ENCODE measurements at regions not wholly inside any gene's neighbourhood (a gene's known extent, or its start where the extent isn't known, plus 50 kb on each side); places are given as distances from the start of the nearest gene placed in this dataset.

DNA sequence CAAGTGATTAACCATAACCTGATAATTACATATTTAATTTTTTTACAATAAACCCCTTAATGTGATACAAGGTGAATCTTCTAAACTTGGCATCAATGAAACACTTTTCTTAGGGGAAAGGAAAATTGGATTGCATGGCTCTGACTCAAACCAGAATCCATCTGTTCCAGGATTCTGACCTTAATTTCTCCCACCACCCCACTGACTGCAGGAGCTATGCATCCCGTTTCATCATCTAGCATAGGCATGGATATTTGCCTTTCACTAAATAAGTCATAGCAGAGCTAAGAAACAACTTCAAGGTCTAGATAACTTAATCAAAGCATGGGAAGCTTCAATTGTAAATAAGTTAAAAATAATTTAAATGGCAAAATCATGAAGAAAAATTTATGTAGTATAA is 156.3 kb downstream of the BTC start:
- Histone ChIP-seq H3K4me1 (ENCODE audit: control insufficient read depth, insufficient read depth, low read length) (peaks cover 5% of the 10 kb centered on the region), H3K36me3 (ENCODE audit: control insufficient read depth, insufficient read depth, low read length) (no peaks in the 10 kb centered on the region), H3K9ac (ENCODE audit: low read length) (no peak overlapping the region), H3K27ac (ENCODE audit: low read depth, low read length) (no peak overlapping the region), H3K4me3 (ENCODE audit: low read length) (no peak overlapping the region), H3K27me3 (ENCODE audit: control insufficient read depth, insufficient read depth, low read length) (no peaks in the 10 kb centered on the region)

DNA sequence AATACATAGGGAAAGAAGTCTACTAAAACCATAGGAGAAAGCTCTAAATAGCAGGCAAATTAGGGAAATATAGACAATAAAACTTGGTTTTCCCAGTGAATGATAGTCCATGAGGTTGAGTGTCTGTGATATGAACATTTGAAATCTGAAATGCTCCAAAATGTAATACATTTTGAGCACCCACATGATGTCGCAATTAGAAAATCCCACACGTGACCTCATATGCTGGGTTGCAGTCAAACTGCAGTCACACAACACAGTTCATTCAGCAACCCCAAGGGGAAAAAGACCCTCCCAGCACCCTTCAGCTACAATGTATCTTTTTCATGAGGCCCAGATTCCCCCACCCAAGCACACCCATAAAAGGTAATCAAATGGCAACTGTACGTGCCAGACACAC is 155.6 kb downstream of the BTC start:
- no peaks in the 10 kb centered on the region for H3K27me3 ChIP-seq (ENCODE audit: control insufficient read depth, insufficient read depth, low read length)
- no peak overlapping the region for H3K4me3 ChIP-seq (ENCODE audit: low read length)
- peaks cover 5% of the 10 kb centered on the region for H3K4me1 ChIP-seq (ENCODE audit: control insufficient read depth, insufficient read depth, low read length)
- H3K9ac ChIP-seq (ENCODE audit: low read length) = no peak overlapping the region
- no peaks in the 10 kb centered on the region for H3K36me3 ChIP-seq (ENCODE audit: control insufficient read depth, insufficient read depth, low read length)
- no peak overlapping the region for H3K27ac ChIP-seq (ENCODE audit: low read depth, low read length)

DNA sequence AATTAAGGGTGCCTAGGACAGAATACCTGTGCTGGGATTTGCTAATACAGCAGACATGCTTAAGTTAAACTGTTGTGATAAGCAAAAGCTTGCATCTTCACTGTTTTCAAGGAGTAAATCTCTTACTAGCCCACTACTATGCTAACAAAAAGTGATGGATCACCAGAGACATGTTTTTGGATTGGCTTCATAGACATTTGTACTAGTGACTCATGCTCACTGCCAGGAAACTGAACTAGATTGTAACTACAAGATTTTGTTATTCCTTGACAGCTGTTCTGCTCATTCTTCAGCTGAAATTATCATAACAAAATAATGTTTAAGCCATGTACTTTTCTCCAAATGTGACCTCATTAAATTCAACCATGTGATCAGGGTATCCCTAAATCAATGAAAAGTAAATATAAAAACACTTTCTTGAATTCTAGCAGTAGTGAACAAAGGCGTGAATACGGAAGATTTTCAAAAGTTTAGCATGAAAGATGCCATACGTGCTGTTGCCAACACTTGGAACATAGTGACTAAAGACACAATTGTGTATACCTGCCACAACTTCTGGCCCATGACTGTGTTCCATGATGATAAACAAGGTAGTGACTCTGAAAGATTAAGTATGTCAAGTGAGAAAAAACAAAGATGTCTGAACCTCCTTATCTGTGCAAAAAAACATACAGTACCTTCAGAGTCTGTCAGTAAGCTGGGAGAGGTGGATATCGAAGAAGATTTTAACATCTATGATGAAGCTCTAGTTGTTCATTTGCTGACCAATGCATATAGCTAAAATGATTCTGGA is 154.0 kb downstream of the BTC start:
- Histone ChIP-seq H3K4me1 (ENCODE audit: control insufficient read depth, insufficient read depth, low read length) (peaks cover 5% of the 10 kb centered on the region), H3K36me3 (ENCODE audit: control insufficient read depth, insufficient read depth, low read length) (no peaks in the 10 kb centered on the region), H3K27me3 (ENCODE audit: control insufficient read depth, insufficient read depth, low read length) (no peaks in the 10 kb centered on the region), H3K4me3 (ENCODE audit: low read length) (no peak overlapping the region), H3K9ac (ENCODE audit: low read length) (no peak overlapping the region), H3K27ac (ENCODE audit: low read depth, low read length) (no peak overlapping the region)

DNA sequence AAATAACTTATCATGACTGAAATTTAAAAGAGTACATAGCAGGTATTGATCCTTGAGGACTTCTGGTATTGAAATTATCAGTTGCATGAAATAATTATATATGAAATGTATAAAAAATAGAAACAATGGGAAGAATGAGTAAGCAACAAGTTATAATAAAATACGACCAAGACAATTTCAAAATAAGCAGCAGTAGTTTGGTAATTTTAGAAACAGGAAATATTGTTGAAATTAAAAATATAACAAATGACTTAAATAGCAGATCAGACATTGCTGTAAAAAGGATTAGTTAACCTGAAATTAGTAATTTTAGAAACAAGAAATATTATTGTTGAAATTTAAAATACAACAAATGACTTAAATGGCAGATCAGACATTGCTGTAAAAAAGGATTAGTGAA is 152.3 kb downstream of the BTC start:
- Histone ChIP-seq H3K36me3 (ENCODE audit: control insufficient read depth, insufficient read depth, low read length) (no peaks in the 10 kb centered on the region), H3K27me3 (ENCODE audit: control insufficient read depth, insufficient read depth, low read length) (no peaks in the 10 kb centered on the region), H3K27ac (ENCODE audit: low read depth, low read length) (no peak overlapping the region), H3K4me3 (ENCODE audit: low read length) (no peak overlapping the region), H3K4me1 (ENCODE audit: control insufficient read depth, insufficient read depth, low read length) (peaks cover 5% of the 10 kb centered on the region), H3K9ac (ENCODE audit: low read length) (no peak overlapping the region)

DNA sequence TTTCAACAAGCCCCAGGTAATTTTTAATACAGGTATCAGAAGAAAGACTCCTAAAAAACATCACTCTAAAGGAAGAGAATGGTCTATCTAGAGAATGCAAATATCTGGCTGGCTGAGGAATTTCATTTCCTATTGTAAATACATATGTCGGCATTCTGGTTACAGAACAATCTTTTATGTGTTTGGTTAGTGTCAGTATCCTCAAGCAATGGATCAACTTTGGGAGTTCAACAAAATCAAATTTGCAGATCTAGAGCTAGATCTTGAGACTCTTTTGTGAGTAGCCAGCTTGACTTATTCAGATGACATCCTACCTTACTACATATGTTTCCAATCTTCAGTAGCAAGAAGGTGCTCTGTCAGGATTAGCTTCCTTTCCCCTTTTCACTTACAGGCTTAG is 145.1 kb downstream of the BTC start:
- Histone ChIP-seq H3K4me1 (ENCODE audit: control insufficient read depth, insufficient read depth, low read length) (no peaks in the 10 kb centered on the region), H3K36me3 (ENCODE audit: control insufficient read depth, insufficient read depth, low read length) (no peaks in the 10 kb centered on the region)

DNA sequence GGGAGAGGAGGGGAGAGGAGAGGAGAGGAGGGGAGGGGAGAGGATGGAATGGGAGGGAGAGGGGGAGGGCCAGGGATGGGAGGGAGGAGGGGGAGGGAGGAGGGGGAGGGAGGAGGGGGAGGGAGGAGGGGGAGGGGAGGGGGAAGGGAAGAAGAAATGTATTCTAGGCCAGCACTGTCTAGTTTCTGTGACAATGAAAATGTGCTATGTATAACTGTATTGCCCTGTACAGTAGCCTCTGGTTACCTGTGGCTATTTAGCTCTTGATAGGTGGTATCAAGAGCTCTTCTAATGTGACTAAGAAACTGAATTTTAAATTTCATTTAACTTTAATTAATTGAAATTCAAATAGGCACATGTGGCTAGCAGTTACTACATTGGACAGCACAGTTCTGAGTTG is 143.1 kb downstream of the BTC start:
- H3K4me1 ChIP-seq (ENCODE audit: control insufficient read depth, insufficient read depth, low read length) = no peaks in the 10 kb centered on the region
- H3K27me3 ChIP-seq (ENCODE audit: control insufficient read depth, insufficient read depth, low read length) = no peaks in the 10 kb centered on the region
- H3K9ac ChIP-seq (ENCODE audit: low read length) = no peak overlapping the region
- H3K27ac ChIP-seq (ENCODE audit: low read depth, low read length) = no peak overlapping the region
- no peak overlapping the region for H3K4me3 ChIP-seq (ENCODE audit: low read length)
- no peaks in the 10 kb centered on the region for H3K36me3 ChIP-seq (ENCODE audit: control insufficient read depth, insufficient read depth, low read length)

More for the DNA sequence above, 145.1 kb downstream of the BTC start:
- no peak overlapping the region for H3K9ac ChIP-seq (ENCODE audit: low read length)
- H3K4me3 ChIP-seq (ENCODE audit: low read length) = no peak overlapping the region
- no peak overlapping the region for H3K27ac ChIP-seq (ENCODE audit: low read depth, low read length)
- H3K27me3 ChIP-seq (ENCODE audit: control insufficient read depth, insufficient read depth, low read length) = no peaks in the 10 kb centered on the region

DNA sequence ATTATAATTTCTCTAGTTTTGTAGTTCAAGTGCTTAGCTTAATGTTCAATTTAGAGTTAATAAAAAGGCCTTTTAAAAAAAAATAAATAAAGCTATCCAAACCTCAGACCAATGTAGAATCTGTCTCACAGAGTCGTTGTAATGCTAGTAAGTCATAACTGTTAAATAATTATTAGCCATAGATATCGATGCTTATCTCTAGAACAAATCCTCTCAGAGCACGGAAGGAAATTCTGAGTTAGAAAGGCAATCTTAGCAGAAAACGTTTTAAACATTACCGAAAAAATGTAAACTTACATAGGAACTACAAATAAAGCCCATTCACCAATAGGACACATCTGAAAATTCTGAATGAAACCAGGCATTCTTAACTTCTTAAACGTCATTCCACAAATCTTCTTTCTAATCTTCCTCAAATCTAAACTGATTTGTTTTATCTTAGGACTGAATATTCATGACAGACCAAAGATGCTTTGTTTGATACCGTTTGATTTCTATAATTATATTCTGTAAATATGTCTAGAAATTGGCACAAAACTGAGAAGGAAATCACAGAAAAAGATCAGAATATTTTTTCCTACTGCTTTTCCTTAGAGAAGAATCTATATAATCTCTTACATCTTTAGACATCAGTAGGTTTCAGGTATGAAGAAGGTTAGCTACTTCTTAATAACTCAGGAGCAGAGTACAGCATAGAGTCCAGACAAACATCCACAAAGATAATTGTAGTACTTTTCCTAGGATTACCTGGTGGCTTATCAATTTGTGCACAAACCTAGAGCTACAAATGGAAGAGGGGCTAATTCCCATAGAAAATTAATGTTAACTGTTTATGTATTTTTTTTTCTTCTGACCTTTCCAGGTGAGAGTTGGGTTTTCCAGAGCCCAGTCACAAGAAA is 140.7 kb downstream of the BTC start:
- Histone ChIP-seq H3K4me1 (ENCODE audit: control insufficient read depth, insufficient read depth, low read length) (no peaks in the 10 kb centered on the region), H3K27ac (ENCODE audit: low read depth, low read length) (no peak overlapping the region), H3K9ac (ENCODE audit: low read length) (no peak overlapping the region), H3K27me3 (ENCODE audit: control insufficient read depth, insufficient read depth, low read length) (no peaks in the 10 kb centered on the region), H3K4me3 (ENCODE audit: low read length) (no peak overlapping the region), H3K36me3 (ENCODE audit: control insufficient read depth, insufficient read depth, low read length) (no peaks in the 10 kb centered on the region)

DNA sequence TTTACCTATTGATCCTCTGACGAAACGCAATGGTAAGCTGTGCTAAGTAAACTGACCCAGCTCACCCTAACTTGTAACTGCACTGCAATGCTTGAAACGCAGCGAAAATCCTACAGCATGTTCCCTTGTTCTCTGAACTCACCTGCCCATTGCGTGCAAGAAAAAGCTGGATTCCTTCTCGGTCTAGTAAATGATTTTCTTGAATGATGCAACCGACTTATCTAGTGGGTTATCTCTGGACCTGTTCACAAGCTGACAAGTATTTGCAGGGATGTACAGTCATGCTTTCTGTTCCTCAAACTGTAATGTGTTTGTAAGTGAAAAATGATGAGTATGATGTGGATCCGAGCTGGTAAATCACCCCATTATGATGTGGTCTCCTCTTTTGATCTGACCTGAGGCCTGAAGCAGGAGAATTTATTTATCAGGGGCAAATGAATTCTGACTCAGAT is 140.1 kb downstream of the BTC start:
- no peaks in the 10 kb centered on the region for H3K27me3 ChIP-seq (ENCODE audit: control insufficient read depth, insufficient read depth, low read length)
- H3K27ac ChIP-seq (ENCODE audit: low read depth, low read length) = no peak overlapping the region
- H3K36me3 ChIP-seq (ENCODE audit: control insufficient read depth, insufficient read depth, low read length) = no peaks in the 10 kb centered on the region
- H3K4me1 ChIP-seq (ENCODE audit: control insufficient read depth, insufficient read depth, low read length) = no peaks in the 10 kb centered on the region
- H3K9ac ChIP-seq (ENCODE audit: low read length) = no peak overlapping the region
- no peak overlapping the region for H3K4me3 ChIP-seq (ENCODE audit: low read length)

DNA sequence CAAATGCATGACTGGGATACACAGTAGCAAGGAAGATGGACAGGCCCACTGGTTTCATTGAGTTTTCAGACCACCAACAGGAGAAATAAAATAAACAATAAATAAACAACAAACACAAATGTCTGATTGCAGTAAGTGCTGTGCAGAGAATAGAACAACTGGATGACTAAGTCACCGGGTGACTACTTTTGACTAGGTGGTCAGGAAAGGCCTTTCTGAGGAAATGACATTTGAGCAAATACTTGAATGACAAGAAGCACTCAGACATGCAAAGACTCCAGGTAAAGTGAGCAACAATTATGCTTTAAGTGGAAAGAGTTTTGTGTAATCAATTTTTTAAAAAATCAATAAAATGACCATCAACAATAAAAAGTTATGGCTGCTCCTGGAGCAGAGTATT is 137.7 kb downstream of the BTC start:
- H3K27me3 ChIP-seq (ENCODE audit: control insufficient read depth, insufficient read depth, low read length) = no peaks in the 10 kb centered on the region
- H3K9ac ChIP-seq (ENCODE audit: low read length) = no peak overlapping the region

DNA sequence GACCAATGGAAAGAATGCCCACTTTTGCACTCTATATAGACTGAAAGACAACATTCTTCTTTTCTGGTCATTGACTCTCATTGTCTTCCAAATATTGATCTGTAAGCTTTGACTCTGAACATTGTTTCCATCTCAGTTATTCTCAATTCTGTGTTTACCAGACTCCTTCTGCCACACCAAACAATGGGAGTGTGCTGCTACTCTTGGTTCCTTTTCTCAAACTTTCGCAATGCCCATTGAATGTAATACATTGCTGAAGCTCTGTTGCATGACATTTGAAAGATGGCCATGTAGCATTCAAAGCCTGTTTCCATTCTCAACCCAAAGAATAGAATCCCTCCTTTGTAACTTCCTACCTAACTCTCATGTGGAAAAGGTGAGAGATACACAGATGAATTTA is 136.2 kb downstream of the BTC start:
- no peak overlapping the region for H3K4me3 ChIP-seq (ENCODE audit: low read length)
- no peak overlapping the region for H3K9ac ChIP-seq (ENCODE audit: low read length)
- H3K4me1 ChIP-seq (ENCODE audit: control insufficient read depth, insufficient read depth, low read length) = no peaks in the 10 kb centered on the region
- no peaks in the 10 kb centered on the region for H3K36me3 ChIP-seq (ENCODE audit: control insufficient read depth, insufficient read depth, low read length)
- no peaks in the 10 kb centered on the region for H3K27me3 ChIP-seq (ENCODE audit: control insufficient read depth, insufficient read depth, low read length)
- no peak overlapping the region for H3K27ac ChIP-seq (ENCODE audit: low read depth, low read length)

More for the DNA sequence above, 137.7 kb downstream of the BTC start:
- Histone ChIP-seq H3K36me3 (ENCODE audit: control insufficient read depth, insufficient read depth, low read length) (no peaks in the 10 kb centered on the region), H3K27ac (ENCODE audit: low read depth, low read length) (no peak overlapping the region), H3K4me3 (ENCODE audit: low read length) (no peak overlapping the region), H3K4me1 (ENCODE audit: control insufficient read depth, insufficient read depth, low read length) (no peaks in the 10 kb centered on the region)

DNA sequence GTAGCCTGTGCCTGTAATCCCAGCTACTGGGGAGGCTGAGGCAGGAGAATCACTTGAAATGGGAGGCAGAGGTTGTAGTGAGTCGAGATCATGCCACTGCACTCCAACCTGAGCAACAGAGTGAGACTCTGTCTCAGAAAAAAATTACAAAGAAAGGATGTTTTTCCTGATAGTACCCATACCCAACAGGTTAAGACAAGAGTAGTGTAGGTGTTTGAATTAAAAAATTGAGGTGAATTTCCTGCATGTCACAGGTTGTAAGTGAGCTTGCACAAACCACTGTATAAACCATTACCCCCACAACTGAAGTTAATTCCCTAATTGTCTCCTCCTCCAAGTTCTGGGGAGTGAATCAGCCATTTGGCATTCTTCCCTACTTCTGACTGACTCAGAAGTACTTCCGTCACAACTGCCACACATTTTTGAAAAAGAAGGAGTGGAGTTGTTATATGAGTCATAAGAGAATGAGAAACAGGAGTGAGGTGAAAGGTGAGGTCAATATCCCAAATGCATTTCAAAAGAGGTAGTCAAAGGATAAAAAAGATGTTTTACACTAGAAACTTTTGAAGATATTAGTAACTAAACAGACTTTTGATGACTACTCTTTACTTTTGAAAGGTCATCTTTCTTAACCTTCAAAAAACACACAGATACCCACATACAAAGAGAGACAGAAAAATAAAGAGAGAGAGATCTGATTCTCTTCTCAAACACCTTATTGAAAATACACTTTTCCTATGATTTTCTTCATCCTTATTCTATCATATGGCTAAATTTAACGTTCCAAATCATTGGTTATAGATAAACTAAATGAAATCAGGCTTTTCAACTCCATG is 134.5 kb downstream of the BTC start:
- Histone ChIP-seq H3K9ac (ENCODE audit: low read length) (no peak overlapping the region), H3K4me3 (ENCODE audit: low read length) (no peak overlapping the region), H3K27ac (ENCODE audit: low read depth, low read length) (no peak overlapping the region), H3K4me1 (ENCODE audit: control insufficient read depth, insufficient read depth, low read length) (no peaks in the 10 kb centered on the region), H3K36me3 (ENCODE audit: control insufficient read depth, insufficient read depth, low read length) (no peaks in the 10 kb centered on the region), H3K27me3 (ENCODE audit: control insufficient read depth, insufficient read depth, low read length) (no peaks in the 10 kb centered on the region)

DNA sequence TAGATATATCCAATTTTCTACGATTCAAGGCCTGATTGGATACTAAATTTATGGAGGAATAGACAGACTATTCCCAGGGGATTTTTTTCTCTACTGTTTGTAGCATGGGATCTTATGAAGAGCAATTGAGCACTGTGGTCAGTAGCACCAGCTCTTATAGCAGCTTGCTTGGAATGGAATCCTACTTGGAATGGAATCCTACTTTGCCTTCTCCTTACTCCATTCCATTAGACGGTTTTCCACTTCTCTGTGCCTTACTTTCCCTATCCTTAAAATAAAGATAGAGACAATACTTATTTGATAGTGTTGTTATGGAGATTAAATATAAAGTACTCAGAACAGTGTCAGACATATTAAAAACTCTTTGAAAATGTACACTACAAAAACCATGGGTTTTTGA is 133.5 kb downstream of the BTC start:
- H3K4me1 ChIP-seq (ENCODE audit: control insufficient read depth, insufficient read depth, low read length) = no peaks in the 10 kb centered on the region
- no peaks in the 10 kb centered on the region for H3K27me3 ChIP-seq (ENCODE audit: control insufficient read depth, insufficient read depth, low read length)
- H3K4me3 ChIP-seq (ENCODE audit: low read length) = no peak overlapping the region
- H3K36me3 ChIP-seq (ENCODE audit: control insufficient read depth, insufficient read depth, low read length) = no peaks in the 10 kb centered on the region
- no peak overlapping the region for H3K27ac ChIP-seq (ENCODE audit: low read depth, low read length)
- no peak overlapping the region for H3K9ac ChIP-seq (ENCODE audit: low read length)
